ENCODE measurements at regions not wholly inside any gene's neighbourhood (a gene's known extent, or its start where the extent isn't known, plus 50 kb on each side); places are given as distances from the start of the nearest gene placed in this dataset.

DNA sequence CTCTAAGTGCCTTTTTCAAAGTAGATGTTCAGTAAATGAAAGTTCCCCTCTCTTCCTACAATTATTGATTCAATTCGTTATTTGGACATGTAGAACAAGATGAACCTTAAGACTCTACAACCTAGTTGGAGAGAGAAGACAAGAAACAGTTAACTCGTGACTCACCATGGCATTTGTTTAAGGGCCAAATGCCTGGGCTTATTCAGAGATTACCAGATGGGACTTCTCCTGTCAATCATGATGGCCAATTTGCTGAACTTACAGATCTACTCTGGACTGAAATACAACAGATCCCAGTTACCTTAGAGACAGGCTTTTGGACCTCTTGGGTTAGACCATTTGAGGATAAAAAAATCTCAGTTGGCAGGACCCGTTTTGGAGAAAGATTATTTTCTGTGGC, 93.5 kb downstream of the C1orf94 start:
- Mint-ChIP-seq H3K4me3 (no peak overlapping the region), H3K4me1 (ENCODE audit: low read depth) (no peaks in the 10 kb centered on the region), H3K27ac (no peak overlapping the region), H3K9me3 (no peaks in the 10 kb centered on the region), H3K27me3 (peaks cover 3% of the 10 kb centered on the region), H3K36me3 (ENCODE audit: low read depth) (no peaks in the 10 kb centered on the region)

GRCh38 chr1:34272152-34272551, 95.4 kb downstream of the C1orf94 start:
- Mint-ChIP-seq H3K9me3 (no peaks in the 10 kb centered on the region), H3K27ac (no peak overlapping the region), H3K36me3 (ENCODE audit: low read depth) (no peaks in the 10 kb centered on the region), H3K4me3 (no peak overlapping the region), H3K4me1 (ENCODE audit: low read depth) (no peaks in the 10 kb centered on the region), H3K27me3 (peaks cover 3% of the 10 kb centered on the region)

DNA sequence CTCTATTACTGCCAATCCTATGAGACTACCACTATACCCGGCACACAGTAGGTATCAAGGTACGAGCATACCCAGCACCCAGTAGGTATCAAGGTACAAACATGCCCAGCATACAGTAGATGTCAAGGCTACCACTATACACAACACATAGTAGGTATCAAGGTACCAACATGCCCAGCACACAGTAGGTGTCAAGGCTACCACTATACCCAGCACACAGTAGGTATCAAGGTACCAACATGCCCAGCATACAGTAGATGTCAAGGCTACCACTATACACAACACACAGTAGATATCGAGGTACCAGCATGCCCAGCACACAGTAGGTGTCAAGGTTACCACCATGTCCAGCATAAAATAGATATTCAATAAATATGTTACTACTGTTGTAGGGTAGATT, 98.4 kb downstream of the C1orf94 start:
- Mint-ChIP-seq H3K9me3 (no peaks in the 10 kb centered on the region), H3K36me3 (ENCODE audit: low read depth) (no peaks in the 10 kb centered on the region), H3K27me3 (no peaks in the 10 kb centered on the region), H3K27ac (no peak overlapping the region), H3K4me1 (ENCODE audit: low read depth) (no peaks in the 10 kb centered on the region), H3K4me3 (no peak overlapping the region)

- Mint-ChIP-seq H3K27ac (no peak overlapping the region), H3K36me3 (ENCODE audit: low read depth) (no peaks in the 10 kb centered on the region), H3K4me3 (no peak overlapping the region), H3K9me3 (no peaks in the 10 kb centered on the region), H3K27me3 (peaks cover 1% of the 10 kb centered on the region), H3K4me1 (ENCODE audit: low read depth) (no peaks in the 10 kb centered on the region)
These were observed 99.9 kb downstream of the C1orf94 start for GRCh38 chr1:34276606-34277005.

- Mint-ChIP-seq H3K4me3 (no peak overlapping the region), H3K9me3 (no peaks in the 10 kb centered on the region), H3K27ac (no peak overlapping the region), H3K36me3 (ENCODE audit: low read depth) (no peaks in the 10 kb centered on the region), H3K27me3 (peaks cover 6% of the 10 kb centered on the region), H3K4me1 (ENCODE audit: low read depth) (no peaks in the 10 kb centered on the region)
These were observed 100.4 kb downstream of the C1orf94 start for GRCh38 chr1:34277150-34277549.

- H3K36me3 Mint-ChIP-seq (ENCODE audit: low read depth) = no peaks in the 10 kb centered on the region
- peaks cover 4% of the 10 kb centered on the region for H3K9me3 Mint-ChIP-seq
- H3K4me1 Mint-ChIP-seq (ENCODE audit: low read depth) = no peaks in the 10 kb centered on the region
- peaks cover 12% of the 10 kb centered on the region for H3K27me3 Mint-ChIP-seq
- H3K27ac Mint-ChIP-seq = no peak overlapping the region
- no peak overlapping the region for H3K4me3 Mint-ChIP-seq
These were observed 101.5 kb downstream of the C1orf94 start for GRCh38 chr1:34278211-34278610.

- Mint-ChIP-seq H3K27me3 (peaks cover 20% of the 10 kb centered on the region), H3K4me1 (ENCODE audit: low read depth) (no peaks in the 10 kb centered on the region), H3K4me3 (no peak overlapping the region), H3K27ac (no peak overlapping the region), H3K9me3 (peaks cover 4% of the 10 kb centered on the region), H3K36me3 (ENCODE audit: low read depth) (no peaks in the 10 kb centered on the region)
These were observed 103.3 kb downstream of the C1orf94 start for GRCh38 chr1:34279971-34280370.

DNA sequence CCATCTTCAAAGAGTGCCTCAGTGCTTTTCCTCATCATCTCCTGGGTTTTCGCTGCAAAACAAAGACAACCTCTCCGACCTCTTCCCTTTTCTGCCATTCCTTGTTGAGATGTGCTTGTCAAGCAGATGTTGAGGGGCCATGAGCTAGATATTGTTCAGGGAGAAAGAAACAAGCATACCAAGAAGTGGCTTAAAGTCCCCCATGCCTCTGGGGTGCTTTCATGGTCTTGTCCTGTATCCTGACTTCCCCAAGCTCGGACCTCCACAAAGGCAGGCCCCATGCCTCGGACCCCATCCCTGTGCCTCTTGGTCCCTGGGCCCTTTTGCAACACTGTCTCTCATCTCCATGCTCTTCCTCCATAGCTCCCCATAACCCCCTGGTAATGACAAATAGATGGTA, 103.8 kb downstream of the C1orf94 start:
- H3K27ac Mint-ChIP-seq = no peak overlapping the region
- H3K4me3 Mint-ChIP-seq = no peak overlapping the region
- H3K4me1 Mint-ChIP-seq (ENCODE audit: low read depth) = no peaks in the 10 kb centered on the region

DNA sequence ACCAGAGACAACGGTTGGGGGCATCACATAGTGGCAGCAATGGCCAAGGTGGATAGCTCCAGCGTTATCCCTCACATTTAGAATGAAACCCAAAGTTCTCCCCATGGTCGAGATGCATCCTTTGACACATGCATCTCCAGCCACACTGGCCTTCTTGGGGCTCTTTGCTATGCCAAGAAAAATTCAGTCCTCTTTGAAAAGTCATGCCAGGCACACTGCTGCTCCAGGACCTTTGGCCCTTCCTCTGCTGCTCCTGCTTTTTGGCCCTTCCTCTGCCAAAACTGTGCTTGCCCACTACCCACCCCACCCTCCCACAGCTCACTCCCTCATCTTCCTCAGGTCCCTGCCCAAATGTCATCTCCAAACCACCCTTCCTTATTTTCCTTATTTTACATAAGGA, 106.4 kb downstream of the C1orf94 start:
- Mint-ChIP-seq H3K9me3 (peaks cover 4% of the 10 kb centered on the region), H3K4me3 (no peak overlapping the region), H3K4me1 (ENCODE audit: low read depth) (no peaks in the 10 kb centered on the region), H3K27ac (no peak overlapping the region), H3K36me3 (ENCODE audit: low read depth) (no peaks in the 10 kb centered on the region), H3K27me3 (peaks cover 26% of the 10 kb centered on the region)

More for the DNA sequence above, 103.8 kb downstream of the C1orf94 start:
- H3K27me3 Mint-ChIP-seq = peaks cover 21% of the 10 kb centered on the region
- peaks cover 4% of the 10 kb centered on the region for H3K9me3 Mint-ChIP-seq
- no peaks in the 10 kb centered on the region for H3K36me3 Mint-ChIP-seq (ENCODE audit: low read depth)

GRCh38 chr1:34286511-34286910, 109.8 kb downstream of the C1orf94 start:
- H3K27me3 Mint-ChIP-seq = peaks cover 26% of the 10 kb centered on the region
- H3K4me3 Mint-ChIP-seq = no peak overlapping the region
- H3K36me3 Mint-ChIP-seq (ENCODE audit: low read depth) = no peaks in the 10 kb centered on the region
- H3K9me3 Mint-ChIP-seq = peaks cover 4% of the 10 kb centered on the region
- H3K27ac Mint-ChIP-seq = no peak overlapping the region
- no peaks in the 10 kb centered on the region for H3K4me1 Mint-ChIP-seq (ENCODE audit: low read depth)

DNA sequence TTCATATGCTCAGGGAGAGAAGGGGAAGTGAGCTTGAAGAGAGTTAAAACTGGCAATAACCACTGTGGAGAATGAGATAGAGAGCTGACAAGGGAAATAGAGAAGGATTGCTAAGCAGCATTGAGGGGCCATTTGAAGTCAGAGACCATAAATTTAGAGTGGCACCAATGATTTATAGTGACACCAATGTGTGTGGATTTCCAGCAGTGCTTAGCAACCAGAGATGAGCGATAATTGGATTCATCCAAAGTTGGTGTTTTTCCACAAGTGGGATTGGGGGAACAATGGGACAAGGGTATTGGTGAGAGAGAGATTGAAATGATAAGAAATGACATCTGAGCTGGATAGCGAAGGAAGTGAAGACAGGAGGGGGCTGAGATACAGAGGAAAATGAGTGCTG, 114.1 kb downstream of the C1orf94 start:
- no peaks in the 10 kb centered on the region for H3K36me3 Mint-ChIP-seq (ENCODE audit: low read depth)
- no peaks in the 10 kb centered on the region for H3K9me3 Mint-ChIP-seq
- no peak overlapping the region for H3K4me3 Mint-ChIP-seq
- no peaks in the 10 kb centered on the region for H3K4me1 Mint-ChIP-seq (ENCODE audit: low read depth)
- no peak overlapping the region for H3K27ac Mint-ChIP-seq
- H3K27me3 Mint-ChIP-seq = peaks cover 7% of the 10 kb centered on the region

DNA sequence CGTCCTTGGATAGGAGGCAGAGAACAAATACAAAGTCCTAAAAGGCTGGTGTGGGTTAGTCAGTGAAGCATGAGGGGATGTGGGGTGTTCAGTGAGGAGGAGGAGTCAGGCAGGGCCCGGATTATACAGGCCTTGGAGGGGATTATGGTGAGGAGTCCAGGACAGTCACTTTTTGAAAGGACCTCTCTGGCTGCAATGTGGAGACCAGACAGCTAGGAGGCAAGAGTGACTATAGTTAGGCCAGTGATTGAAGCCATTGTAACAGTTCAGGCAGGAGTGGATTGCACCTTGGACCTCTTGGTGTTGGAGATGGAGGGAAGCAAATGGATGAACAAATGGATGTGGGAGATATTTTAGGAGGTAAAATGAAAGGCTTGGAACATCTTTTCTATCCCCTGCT, 115.8 kb downstream of the C1orf94 start:
- H3K36me3 Mint-ChIP-seq (ENCODE audit: low read depth) = no peaks in the 10 kb centered on the region
- no peak overlapping the region for H3K4me3 Mint-ChIP-seq
- H3K9me3 Mint-ChIP-seq = no peaks in the 10 kb centered on the region
- no peak overlapping the region for H3K27ac Mint-ChIP-seq
- H3K4me1 Mint-ChIP-seq (ENCODE audit: low read depth) = no peaks in the 10 kb centered on the region
- H3K27me3 Mint-ChIP-seq = peaks cover 5% of the 10 kb centered on the region

DNA sequence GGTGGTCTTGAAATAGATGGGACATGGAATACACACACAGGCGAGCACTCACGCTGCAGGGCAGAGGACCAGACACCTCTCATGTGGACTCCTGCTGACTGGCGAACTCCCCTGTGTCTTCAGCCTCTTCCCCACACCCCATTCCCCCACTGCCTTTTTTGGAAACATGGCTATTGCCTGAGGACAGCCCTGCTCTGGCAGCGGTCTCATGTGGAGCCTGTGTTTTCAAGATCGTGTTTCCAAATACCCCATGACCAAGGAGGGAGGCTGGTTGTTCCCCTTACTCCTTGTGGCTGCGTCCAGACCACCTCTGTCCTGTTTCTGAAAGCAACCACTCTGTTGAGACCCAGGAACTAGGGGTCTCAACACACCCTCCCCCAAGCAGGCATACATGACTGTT, 119.4 kb downstream of the C1orf94 start:
- H3K27ac Mint-ChIP-seq = no peak overlapping the region
- no peaks in the 10 kb centered on the region for H3K36me3 Mint-ChIP-seq (ENCODE audit: low read depth)
- H3K9me3 Mint-ChIP-seq = no peaks in the 10 kb centered on the region
- no peak overlapping the region for H3K4me3 Mint-ChIP-seq
- H3K4me1 Mint-ChIP-seq (ENCODE audit: low read depth) = no peaks in the 10 kb centered on the region
- H3K27me3 Mint-ChIP-seq = peaks cover 5% of the 10 kb centered on the region

- no peak overlapping the region for H3K4me3 Mint-ChIP-seq
- no peak overlapping the region for H3K27ac Mint-ChIP-seq
- H3K27me3 Mint-ChIP-seq = peaks cover 24% of the 10 kb centered on the region
- H3K4me1 Mint-ChIP-seq (ENCODE audit: low read depth) = no peaks in the 10 kb centered on the region
- H3K36me3 Mint-ChIP-seq (ENCODE audit: low read depth) = no peaks in the 10 kb centered on the region
- H3K9me3 Mint-ChIP-seq = peaks cover 11% of the 10 kb centered on the region
These were observed 126.1 kb downstream of the C1orf94 start for GRCh38 chr1:34302798-34303197.

DNA sequence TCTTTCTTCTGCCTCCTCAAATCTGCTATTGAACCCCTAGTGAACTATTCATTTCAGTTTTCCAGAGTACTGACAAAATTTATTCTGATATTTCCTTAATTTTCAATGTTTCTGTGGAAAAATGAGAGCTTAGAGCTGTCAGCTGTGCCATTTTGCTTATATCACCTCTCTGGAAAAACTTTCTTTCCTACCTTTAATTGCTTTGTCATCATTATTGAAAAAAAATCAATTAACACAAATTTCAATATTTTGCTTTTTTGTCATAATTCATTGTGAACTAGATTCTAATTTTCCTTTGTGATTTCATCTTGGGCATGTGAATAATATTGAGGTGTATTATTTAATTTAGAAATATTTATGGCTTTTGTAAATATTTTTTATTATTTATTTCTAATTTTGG, 126.5 kb downstream of the C1orf94 start:
- Mint-ChIP-seq H3K9me3 (peaks cover 15% of the 10 kb centered on the region), H3K27me3 (peaks cover 24% of the 10 kb centered on the region), H3K4me1 (ENCODE audit: low read depth) (no peaks in the 10 kb centered on the region), H3K36me3 (ENCODE audit: low read depth) (no peaks in the 10 kb centered on the region), H3K27ac (no peak overlapping the region), H3K4me3 (no peak overlapping the region)

DNA sequence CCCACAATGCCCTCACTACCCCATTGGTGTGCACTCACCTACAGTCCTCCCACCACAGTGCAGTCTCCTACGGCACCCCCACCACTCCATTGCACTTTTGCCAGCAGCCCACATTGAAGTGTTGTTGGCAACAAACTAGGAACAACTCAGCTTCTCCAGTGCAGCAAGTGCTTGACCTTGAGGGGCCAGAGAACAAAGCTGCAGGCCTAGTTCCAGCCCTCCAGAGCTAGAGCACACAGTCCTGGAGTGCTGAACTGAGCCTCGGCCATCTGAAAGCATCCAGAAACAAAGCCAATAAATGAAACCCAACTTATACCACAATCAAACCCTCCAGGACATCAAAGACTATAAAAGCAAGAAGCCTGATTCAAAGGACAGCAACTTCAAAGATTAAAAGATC, 129.9 kb downstream of the C1orf94 start:
- no peaks in the 10 kb centered on the region for H3K4me1 Mint-ChIP-seq (ENCODE audit: low read depth)
- H3K36me3 Mint-ChIP-seq (ENCODE audit: low read depth) = no peaks in the 10 kb centered on the region
- no peak overlapping the region for H3K27ac Mint-ChIP-seq
- peaks cover 28% of the 10 kb centered on the region for H3K27me3 Mint-ChIP-seq
- no peak overlapping the region for H3K4me3 Mint-ChIP-seq
- H3K9me3 Mint-ChIP-seq = peaks cover 21% of the 10 kb centered on the region

DNA sequence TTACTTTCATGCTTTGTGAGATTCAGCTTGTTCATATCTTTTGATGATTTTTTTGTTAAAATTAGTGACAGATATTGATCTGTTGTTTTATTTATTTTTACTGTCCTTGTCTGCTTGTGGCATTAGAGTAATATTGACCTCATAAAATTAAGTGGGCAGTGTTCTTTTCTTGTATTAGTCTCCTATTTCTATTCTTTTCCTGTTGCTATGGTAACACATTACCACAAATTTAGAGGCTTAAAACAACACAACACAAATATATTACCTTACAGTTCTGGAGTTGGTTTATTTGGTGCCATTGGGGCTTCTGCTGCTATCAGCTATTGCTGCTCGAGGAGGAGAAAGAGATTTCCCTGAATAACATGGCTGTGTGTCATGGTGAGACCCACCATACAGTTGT, 135.7 kb downstream of the C1orf94 start:
- H3K4me1 Mint-ChIP-seq (ENCODE audit: low read depth) = no peaks in the 10 kb centered on the region
- peaks cover 11% of the 10 kb centered on the region for H3K27me3 Mint-ChIP-seq
- no peak overlapping the region for H3K27ac Mint-ChIP-seq
- H3K4me3 Mint-ChIP-seq = no peak overlapping the region
- peaks cover 20% of the 10 kb centered on the region for H3K9me3 Mint-ChIP-seq
- H3K36me3 Mint-ChIP-seq (ENCODE audit: low read depth) = no peaks in the 10 kb centered on the region

Data from stimulated activated naive CD8-positive, alpha-beta T cell treated with anti-CD3 and anti-CD28 coated beads, Interleukin-15, Interleukin-2, amounts not matched to agents 100 ng/mL and 50 ng/mL, for 24 hours (primary cell).